SU-DHL-6 (cell line): ENCODE measurements at regions not wholly inside any gene's neighbourhood (a gene's known extent, or its start where the extent isn't known, plus 50 kb on each side); places are given as distances from the start of the nearest gene placed in this dataset.

Source experiments
- CTCF ChIP-seq: fragments of 200-600 bp; sonication (generic); IDR thresholded peaks from one replicate; pipeline ENCODE4 v1.5.1; 2017; ENCODE audit warnings: antibody characterized with exemption, mild to moderate bottlenecking, low read length, moderate library complexity; ENCODE audit not compliant: insufficient read depth, poor library complexity, severe bottlenecking
- EZH2phosphoT487 ChIP-seq: fragments of 200-600 bp; sonication (generic), shearing (Covaris generic); conservative IDR thresholded peaks from 2 replicates; pipeline ENCODE4 v1.6.1; 2018; ENCODE audit warnings: mild to moderate bottlenecking, antibody characterized with exemption, low read length, moderate library complexity, mixed read lengths

- TF ChIP-seq CTCF (no peak), EZH2phosphoT487 (no peak)
Measured at GRCh38 chr18:35775887-35776286, 194.3 kb downstream of the GALNT1 start.
